ENCODE measurements at regions not wholly inside any gene's neighbourhood (a gene's known extent, or its start where the extent isn't known, plus 50 kb on each side); places are given as distances from the start of the nearest gene placed in this dataset.

DNA sequence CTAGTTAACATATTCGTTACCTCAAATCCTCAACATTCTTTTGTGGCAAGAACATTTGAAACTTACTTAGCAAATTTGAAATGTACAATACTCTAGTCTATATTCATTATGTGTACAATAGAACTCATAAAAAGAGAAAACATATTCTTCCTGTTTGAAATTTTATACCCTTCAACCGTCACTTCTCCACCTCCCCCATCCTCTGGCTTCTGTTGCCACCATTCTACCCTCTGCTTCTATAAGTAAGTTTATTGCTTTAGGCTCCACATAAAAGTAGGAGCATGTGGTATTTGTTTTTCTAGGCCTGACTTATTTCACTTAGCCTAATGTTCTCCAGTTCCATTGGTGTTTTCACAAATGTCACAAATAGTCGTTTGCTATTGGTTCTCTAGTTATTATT is 205.3 kb downstream of the TENT5A start:
- TF ChIP-seq, protein P1, sequence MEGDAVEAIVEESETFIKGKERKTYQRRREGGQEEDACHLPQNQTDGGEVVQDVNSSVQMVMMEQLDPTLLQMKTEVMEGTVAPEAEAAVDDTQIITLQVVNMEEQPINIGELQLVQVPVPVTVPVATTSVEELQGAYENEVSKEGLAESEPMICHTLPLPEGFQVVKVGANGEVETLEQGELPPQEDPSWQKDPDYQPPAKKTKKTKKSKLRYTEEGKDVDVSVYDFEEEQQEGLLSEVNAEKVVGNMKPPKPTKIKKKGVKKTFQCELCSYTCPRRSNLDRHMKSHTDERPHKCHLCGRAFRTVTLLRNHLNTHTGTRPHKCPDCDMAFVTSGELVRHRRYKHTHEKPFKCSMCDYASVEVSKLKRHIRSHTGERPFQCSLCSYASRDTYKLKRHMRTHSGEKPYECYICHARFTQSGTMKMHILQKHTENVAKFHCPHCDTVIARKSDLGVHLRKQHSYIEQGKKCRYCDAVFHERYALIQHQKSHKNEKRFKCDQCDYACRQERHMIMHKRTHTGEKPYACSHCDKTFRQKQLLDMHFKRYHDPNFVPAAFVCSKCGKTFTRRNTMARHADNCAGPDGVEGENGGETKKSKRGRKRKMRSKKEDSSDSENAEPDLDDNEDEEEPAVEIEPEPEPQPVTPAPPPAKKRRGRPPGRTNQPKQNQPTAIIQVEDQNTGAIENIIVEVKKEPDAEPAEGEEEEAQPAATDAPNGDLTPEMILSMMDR (IDR thresholded peaks at IDR 0.05): no peak
- no peak for TF ChIP-seq POLR2A (IDR thresholded peaks at IDR 0.05)

Data from lower leg skin (tissue), 3 donors.